ENCODE measurements at regions not wholly inside any gene's neighbourhood (a gene's known extent, or its start where the extent isn't known, plus 50 kb on each side); places are given as distances from the start of the nearest gene placed in this dataset.

- Histone ChIP-seq H2AFZ (ENCODE audit: low read depth, low read length) (no peak overlapping the region), H3K36me3 (ENCODE audit: insufficient read depth, low read length) (no peaks in the 10 kb centered on the region), H3K27me3 (ENCODE audit: insufficient read depth, low read length, poor library complexity) (no peaks in the 10 kb centered on the region), H3K4me2 (ENCODE audit: insufficient read depth, low read length) (no peak overlapping the region), H3K9me3 (ENCODE audit: insufficient read depth, low read length, severe bottlenecking) (peaks cover 3% of the 10 kb centered on the region), H3K4me3 (ENCODE audit: low read depth in 1 of 2, low read length in 2 of 2) (no peak overlapping the region), H4K20me1 (ENCODE audit: insufficient read depth, low read length) (no peaks in the 10 kb centered on the region), H3K4me1 (ENCODE audit: insufficient read depth, low read length) (no peaks in the 10 kb centered on the region), H3K79me2 (ENCODE audit: insufficient read depth, low read length) (no peaks in the 10 kb centered on the region), H3K27ac (ENCODE audit: low read length) (no peak overlapping the region), H3K9ac (ENCODE audit: low read depth, low read length) (no peak overlapping the region)
- peak; percentile 55; the same call in 2 of the 3 replicates for ATAC-seq (ENCODE audit: insufficient read depth, low read depth)
- TF ChIP-seq EZH2 (IDR thresholded peaks at IDR 0.05; ENCODE audit: borderline replicate concordance, low read depth, low read length, severe bottlenecking) = no peak
- TF ChIP-seq, protein P1, sequence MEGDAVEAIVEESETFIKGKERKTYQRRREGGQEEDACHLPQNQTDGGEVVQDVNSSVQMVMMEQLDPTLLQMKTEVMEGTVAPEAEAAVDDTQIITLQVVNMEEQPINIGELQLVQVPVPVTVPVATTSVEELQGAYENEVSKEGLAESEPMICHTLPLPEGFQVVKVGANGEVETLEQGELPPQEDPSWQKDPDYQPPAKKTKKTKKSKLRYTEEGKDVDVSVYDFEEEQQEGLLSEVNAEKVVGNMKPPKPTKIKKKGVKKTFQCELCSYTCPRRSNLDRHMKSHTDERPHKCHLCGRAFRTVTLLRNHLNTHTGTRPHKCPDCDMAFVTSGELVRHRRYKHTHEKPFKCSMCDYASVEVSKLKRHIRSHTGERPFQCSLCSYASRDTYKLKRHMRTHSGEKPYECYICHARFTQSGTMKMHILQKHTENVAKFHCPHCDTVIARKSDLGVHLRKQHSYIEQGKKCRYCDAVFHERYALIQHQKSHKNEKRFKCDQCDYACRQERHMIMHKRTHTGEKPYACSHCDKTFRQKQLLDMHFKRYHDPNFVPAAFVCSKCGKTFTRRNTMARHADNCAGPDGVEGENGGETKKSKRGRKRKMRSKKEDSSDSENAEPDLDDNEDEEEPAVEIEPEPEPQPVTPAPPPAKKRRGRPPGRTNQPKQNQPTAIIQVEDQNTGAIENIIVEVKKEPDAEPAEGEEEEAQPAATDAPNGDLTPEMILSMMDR (IDR thresholded peaks at IDR 0.05; ENCODE audit: borderline replicate concordance, extremely low read depth, low read length, poor library complexity, severe bottlenecking) = no peak
- no peak for DNase-seq
These were observed 704.8 kb upstream of the RGS18 start for GRCh38 chr1:191453487-191453886.

- H4K20me1 ChIP-seq (ENCODE audit: insufficient read depth, low read length) = no peaks in the 10 kb centered on the region
- DNase-seq (no peak), ATAC-seq (ENCODE audit: insufficient read depth, low read depth) (no peak)
- no peak overlapping the region for H3K4me3 ChIP-seq (ENCODE audit: low read depth in 1 of 2, low read length in 2 of 2)
- no peak overlapping the region for H3K9ac ChIP-seq (ENCODE audit: low read depth, low read length)
- H3K4me2 ChIP-seq (ENCODE audit: insufficient read depth, low read length) = no peak overlapping the region
- TF ChIP-seq, protein P1 (IDR thresholded peaks at IDR 0.05; ENCODE audit: borderline replicate concordance, extremely low read depth, low read length, poor library complexity, severe bottlenecking) = no peak
- TF ChIP-seq EZH2 (IDR thresholded peaks at IDR 0.05; ENCODE audit: borderline replicate concordance, low read depth, low read length, severe bottlenecking) = no peak
- H3K27me3 ChIP-seq (ENCODE audit: insufficient read depth, low read length, poor library complexity) = no peaks in the 10 kb centered on the region
- no peaks in the 10 kb centered on the region for H3K9me3 ChIP-seq (ENCODE audit: insufficient read depth, low read length, severe bottlenecking)
- no peaks in the 10 kb centered on the region for H3K36me3 ChIP-seq (ENCODE audit: insufficient read depth, low read length)
- no peaks in the 10 kb centered on the region for H3K79me2 ChIP-seq (ENCODE audit: insufficient read depth, low read length)
- H3K4me1 ChIP-seq (ENCODE audit: insufficient read depth, low read length) = no peaks in the 10 kb centered on the region
- H3K27ac ChIP-seq (ENCODE audit: low read length) = no peak overlapping the region
- H2AFZ ChIP-seq (ENCODE audit: low read depth, low read length) = no peak overlapping the region
These were observed 700.4 kb upstream of the RGS18 start for GRCh38 chr1:191457889-191458288.

DNA sequence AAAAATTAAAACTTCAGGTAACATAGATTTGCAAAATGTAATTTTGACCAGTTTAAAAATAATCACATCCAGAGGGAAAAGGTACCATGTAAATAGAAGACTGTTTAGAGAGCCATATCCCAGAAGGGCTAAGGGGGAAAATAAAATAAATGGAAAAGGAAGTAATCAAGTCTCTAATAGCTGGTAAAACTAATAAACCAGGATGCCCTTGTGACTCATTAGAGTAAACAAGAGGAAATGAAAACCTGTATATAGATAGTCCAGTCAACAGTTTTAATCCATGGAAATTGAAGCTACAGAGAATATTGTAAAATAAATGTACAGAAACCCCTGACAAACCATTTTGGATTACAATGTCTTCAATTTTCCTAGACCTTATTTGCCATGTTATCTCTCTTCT is 698.0 kb upstream of the RGS18 start:
- Histone ChIP-seq H3K36me3 (ENCODE audit: insufficient read depth, low read length) (no peaks in the 10 kb centered on the region), H2AFZ (ENCODE audit: low read depth, low read length) (no peak overlapping the region), H3K27ac (ENCODE audit: low read length) (no peak overlapping the region), H3K27me3 (ENCODE audit: insufficient read depth, low read length, poor library complexity) (no peaks in the 10 kb centered on the region), H3K9me3 (ENCODE audit: insufficient read depth, low read length, severe bottlenecking) (no peaks in the 10 kb centered on the region), H3K9ac (ENCODE audit: low read depth, low read length) (no peak overlapping the region), H3K4me3 (ENCODE audit: low read depth in 1 of 2, low read length in 2 of 2) (no peak overlapping the region), H3K79me2 (ENCODE audit: insufficient read depth, low read length) (no peaks in the 10 kb centered on the region), H4K20me1 (ENCODE audit: insufficient read depth, low read length) (no peaks in the 10 kb centered on the region), H3K4me2 (ENCODE audit: insufficient read depth, low read length) (no peak overlapping the region), H3K4me1 (ENCODE audit: insufficient read depth, low read length) (no peaks in the 10 kb centered on the region)
- DNase-seq (no peak), ATAC-seq (ENCODE audit: insufficient read depth, low read depth) (no peak)
- TF ChIP-seq, protein P1 (IDR thresholded peaks at IDR 0.05; ENCODE audit: borderline replicate concordance, extremely low read depth, low read length, poor library complexity, severe bottlenecking) = no peak
- no peak for TF ChIP-seq EZH2 (IDR thresholded peaks at IDR 0.05; ENCODE audit: borderline replicate concordance, low read depth, low read length, severe bottlenecking)

DNA sequence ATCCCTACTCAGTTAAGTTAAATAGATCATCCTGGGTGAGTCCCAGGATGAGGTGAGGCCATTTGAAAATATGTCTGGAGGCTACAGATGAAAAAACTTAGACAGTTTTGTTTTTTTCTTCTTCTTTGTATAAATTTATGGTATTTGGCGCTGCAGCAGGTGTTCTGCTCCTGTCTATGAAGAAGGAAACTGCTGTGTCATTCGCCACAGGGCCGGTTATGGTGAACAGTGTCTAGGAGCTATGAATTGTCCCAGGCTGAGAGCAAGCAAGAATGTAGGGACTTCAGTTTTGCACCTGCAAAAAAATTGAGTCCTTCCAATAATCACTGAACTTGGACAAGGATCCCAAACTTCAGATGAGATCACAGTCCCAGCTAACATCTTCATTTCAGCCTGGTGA is 674.3 kb upstream of the RGS18 start:
- no peaks in the 10 kb centered on the region for H3K36me3 ChIP-seq (ENCODE audit: insufficient read depth, low read length)
- no peaks in the 10 kb centered on the region for H3K9me3 ChIP-seq (ENCODE audit: insufficient read depth, low read length, severe bottlenecking)
- DNase-seq = no peak
- TF ChIP-seq, protein P1 (IDR thresholded peaks at IDR 0.05; ENCODE audit: borderline replicate concordance, extremely low read depth, low read length, poor library complexity, severe bottlenecking) = no peak
- TF ChIP-seq EZH2 (IDR thresholded peaks at IDR 0.05; ENCODE audit: borderline replicate concordance, low read depth, low read length, severe bottlenecking) = no peak
- no peaks in the 10 kb centered on the region for H3K27me3 ChIP-seq (ENCODE audit: insufficient read depth, low read length, poor library complexity)
- no peak for ATAC-seq (ENCODE audit: insufficient read depth, low read depth)
- H3K27ac ChIP-seq (ENCODE audit: low read length) = no peak overlapping the region
- no peak overlapping the region for H2AFZ ChIP-seq (ENCODE audit: low read depth, low read length)
- no peak overlapping the region for H3K4me2 ChIP-seq (ENCODE audit: insufficient read depth, low read length)
- H3K4me3 ChIP-seq (ENCODE audit: low read depth in 1 of 2, low read length in 2 of 2) = no peak overlapping the region
- no peaks in the 10 kb centered on the region for H3K4me1 ChIP-seq (ENCODE audit: insufficient read depth, low read length)
- H3K9ac ChIP-seq (ENCODE audit: low read depth, low read length) = no peak overlapping the region
- no peaks in the 10 kb centered on the region for H4K20me1 ChIP-seq (ENCODE audit: insufficient read depth, low read length)
- no peaks in the 10 kb centered on the region for H3K79me2 ChIP-seq (ENCODE audit: insufficient read depth, low read length)
